ENCODE measurements at regions not wholly inside any gene's neighbourhood (a gene's known extent, or its start where the extent isn't known, plus 50 kb on each side); places are given as distances from the start of the nearest gene placed in this dataset.

GRCh38 chrX:10045327-10046000 is 78.3 kb downstream of the CLDN34 start:
- Histone ChIP-seq H3K4me3 (ENCODE audit: low read length) (no peak overlapping the region), H3K36me3 (ENCODE audit: control insufficient read depth in 2 of 3, insufficient read depth in 3 of 3, low read length in 3 of 3) (no peaks in the 10 kb centered on the region), H3K4me1 (ENCODE audit: control insufficient read depth in 2 of 2, insufficient read depth in 2 of 2, low read length in 2 of 2) (no peaks in the 10 kb centered on the region), H3K27ac (ENCODE audit: low read depth, low read length) (no peak overlapping the region), H3K27me3 (ENCODE audit: control insufficient read depth in 2 of 2, insufficient read depth in 2 of 2, low read length in 2 of 2) (no peaks in the 10 kb centered on the region), H3K9me3 (ENCODE audit: control insufficient read depth in 2 of 3, low read length in 3 of 3) (no peaks in the 10 kb centered on the region)
- Mint-ChIP-seq H3K36me3 (no peaks in the 10 kb centered on the region), H3K4me1 (peaks cover 0 to 5% (median 0%) of the 10 kb centered on the region in 7 donors), H3K4me3 (no peak overlapping the region), H3K9me3 (no peaks in the 10 kb centered on the region), H3K27me3 (no peaks in the 10 kb centered on the region), H3K27ac (no peak overlapping the region)
- DNase-seq = no peak
- intact Hi-C loops (cut with micrococcal nuclease) = no loop called here
- CTCF ChIA-PET = interaction anchor here (0.6 kb wide), 1 partner anchor 65 kb away, joined by 3 read pairs; no protein-coding TSS in a partner anchor
- no peak for ATAC-seq
- POLR2A ChIA-PET = no interaction called here

DNA sequence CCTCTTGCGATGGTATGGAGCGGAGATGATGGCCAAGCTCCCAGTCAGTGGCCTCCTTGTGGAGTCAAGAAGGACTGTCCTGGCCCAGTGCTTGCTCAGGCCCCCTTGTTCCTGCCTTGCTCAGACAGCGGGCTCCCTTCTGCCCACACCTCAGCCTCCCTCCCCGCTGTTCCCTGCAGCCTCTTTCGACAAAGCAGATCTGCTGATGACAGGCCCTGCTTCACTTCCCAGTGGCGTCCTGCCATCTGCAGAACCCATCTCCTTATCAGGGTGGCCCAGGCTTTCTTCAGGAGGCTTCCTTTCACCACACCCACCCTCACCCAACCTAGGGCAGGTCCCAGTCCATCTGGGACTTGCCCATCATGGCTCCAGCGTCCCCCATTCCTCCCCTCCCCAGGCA is 80.0 kb downstream of the CLDN34 start:
- H3K4me1 Mint-ChIP-seq = peaks cover 0 to 8% (median 0%) of the 10 kb centered on the region in 7 donors
- DNase-seq (no peak), ATAC-seq (no peak)
- H3K9me3 Mint-ChIP-seq = no peaks in the 10 kb centered on the region
- H3K27ac ChIP-seq (ENCODE audit: low read depth, low read length) = no peak overlapping the region
- H3K27me3 ChIP-seq (ENCODE audit: control insufficient read depth in 2 of 2, insufficient read depth in 2 of 2, low read length in 2 of 2) = no peaks in the 10 kb centered on the region
- H3K9me3 ChIP-seq (ENCODE audit: control insufficient read depth in 2 of 3, low read length in 3 of 3) = no peaks in the 10 kb centered on the region
- CTCF ChIA-PET = no interaction called here
- no peaks in the 10 kb centered on the region for H3K36me3 Mint-ChIP-seq
- no peaks in the 10 kb centered on the region for H3K27me3 Mint-ChIP-seq
- H3K4me3 ChIP-seq (ENCODE audit: low read length) = no peak overlapping the region
- no peak overlapping the region for H3K4me3 Mint-ChIP-seq
- H3K4me1 ChIP-seq (ENCODE audit: control insufficient read depth in 2 of 2, insufficient read depth in 2 of 2, low read length in 2 of 2) = no peaks in the 10 kb centered on the region
- POLR2A ChIA-PET = interaction anchor here (0.8 kb wide), 1 partner anchor 30 kb away, joined by 3 read pairs; no protein-coding TSS in a partner anchor
- H3K27ac Mint-ChIP-seq = no peak overlapping the region
- no peaks in the 10 kb centered on the region for H3K36me3 ChIP-seq (ENCODE audit: control insufficient read depth in 2 of 3, insufficient read depth in 3 of 3, low read length in 3 of 3)
- intact Hi-C loops (cut with micrococcal nuclease) = no loop called here

DNA sequence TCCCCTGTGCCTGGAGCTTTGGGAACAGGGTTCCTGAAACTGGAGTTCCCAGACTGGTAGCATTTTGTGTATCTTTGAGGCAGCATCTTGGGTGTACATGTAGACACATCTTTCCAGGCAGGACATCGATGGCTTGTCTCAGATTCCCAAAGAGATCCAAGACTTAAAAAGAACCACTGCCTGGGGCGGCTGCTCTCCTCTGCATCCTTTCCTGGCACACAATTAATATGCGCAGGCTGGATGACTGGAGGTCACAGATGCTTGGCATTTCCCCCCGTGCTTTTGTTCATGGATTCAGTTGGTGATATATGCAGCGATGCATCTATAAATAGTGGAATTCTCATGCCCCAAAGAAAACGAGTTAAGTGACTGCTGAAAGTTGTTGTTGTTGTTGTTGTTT is 80.5 kb downstream of the CLDN34 start:
- Mint-ChIP-seq H3K9me3 (no peaks in the 10 kb centered on the region), H3K4me1 (peaks cover 0 to 10% (median 0%) of the 10 kb centered on the region in 7 donors), H3K4me3 (no peak overlapping the region), H3K27ac (no peak overlapping the region), H3K36me3 (no peaks in the 10 kb centered on the region), H3K27me3 (no peaks in the 10 kb centered on the region)
- no peak for ATAC-seq
- Histone ChIP-seq H3K27ac (ENCODE audit: low read depth, low read length) (no peak overlapping the region), H3K27me3 (ENCODE audit: control insufficient read depth in 2 of 2, insufficient read depth in 2 of 2, low read length in 2 of 2) (no peaks in the 10 kb centered on the region), H3K9me3 (ENCODE audit: control insufficient read depth in 2 of 3, low read length in 3 of 3) (no peaks in the 10 kb centered on the region), H3K36me3 (ENCODE audit: control insufficient read depth in 2 of 3, insufficient read depth in 3 of 3, low read length in 3 of 3) (no peaks in the 10 kb centered on the region), H3K4me3 (ENCODE audit: low read length) (no peak overlapping the region), H3K4me1 (ENCODE audit: control insufficient read depth in 2 of 2, insufficient read depth in 2 of 2, low read length in 2 of 2) (no peaks in the 10 kb centered on the region)
- DNase-seq = no peak
- POLR2A ChIA-PET = no interaction called here
- CTCF ChIA-PET = no interaction called here
- intact Hi-C loops (cut with micrococcal nuclease) = no loop called here

- Histone ChIP-seq H3K36me3 (ENCODE audit: control insufficient read depth in 2 of 3, insufficient read depth in 3 of 3, low read length in 3 of 3) (no peaks in the 10 kb centered on the region), H3K9me3 (ENCODE audit: control insufficient read depth in 2 of 3, low read length in 3 of 3) (no peaks in the 10 kb centered on the region), H3K4me3 (ENCODE audit: low read length) (no peak overlapping the region), H3K27ac (ENCODE audit: low read depth, low read length) (no peak overlapping the region), H3K27me3 (ENCODE audit: control insufficient read depth in 2 of 2, insufficient read depth in 2 of 2, low read length in 2 of 2) (no peaks in the 10 kb centered on the region), H3K4me1 (ENCODE audit: control insufficient read depth in 2 of 2, insufficient read depth in 2 of 2, low read length in 2 of 2) (no peaks in the 10 kb centered on the region)
- POLR2A ChIA-PET = no interaction called here
- Mint-ChIP-seq H3K36me3 (no peaks in the 10 kb centered on the region), H3K4me3 (no peak overlapping the region), H3K27me3 (no peaks in the 10 kb centered on the region), H3K27ac (no peak overlapping the region), H3K9me3 (no peaks in the 10 kb centered on the region), H3K4me1 (peaks cover 0 to 14% (median 0%) of the 10 kb centered on the region in 7 donors)
- intact Hi-C loops (cut with micrococcal nuclease) = no loop called here
- ATAC-seq = no peak
- DNase-seq = no peak
- CTCF ChIA-PET = no interaction called here
Observed at GRCh38 chrX:10048076-10048475, 80.9 kb downstream of the CLDN34 start.

DNA sequence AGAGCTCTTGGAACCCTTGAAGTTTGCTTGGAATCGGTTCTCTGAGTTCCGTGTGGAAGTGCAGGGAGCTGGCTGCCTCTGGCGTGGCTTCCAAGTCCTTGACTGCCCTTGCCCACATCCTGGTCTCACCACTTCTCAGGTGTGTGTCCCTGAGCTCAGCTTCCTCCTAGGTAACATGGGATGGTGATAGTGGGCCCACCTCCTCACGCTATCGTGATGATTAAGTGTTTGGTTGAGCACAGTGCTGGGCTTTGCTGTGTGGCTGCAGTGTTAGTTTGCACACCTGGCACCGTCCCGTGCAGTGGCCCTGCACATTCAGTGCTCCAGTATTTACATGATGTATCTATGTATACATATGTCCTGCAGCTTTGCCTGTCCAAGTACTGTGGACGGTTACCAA is 81.5 kb downstream of the CLDN34 start:
- no peaks in the 10 kb centered on the region for H3K27me3 ChIP-seq (ENCODE audit: control insufficient read depth in 2 of 2, insufficient read depth in 2 of 2, low read length in 2 of 2)
- H3K9me3 ChIP-seq (ENCODE audit: control insufficient read depth in 2 of 3, low read length in 3 of 3) = no peaks in the 10 kb centered on the region
- no peak overlapping the region for H3K4me3 Mint-ChIP-seq
- ATAC-seq (no peak), DNase-seq (no peak)
- no peaks in the 10 kb centered on the region for H3K9me3 Mint-ChIP-seq
- no peak overlapping the region for H3K27ac Mint-ChIP-seq
- no peaks in the 10 kb centered on the region for H3K27me3 Mint-ChIP-seq
- no peak overlapping the region for H3K27ac ChIP-seq (ENCODE audit: low read depth, low read length)
- H3K36me3 ChIP-seq (ENCODE audit: control insufficient read depth in 2 of 3, insufficient read depth in 3 of 3, low read length in 3 of 3) = no peaks in the 10 kb centered on the region
- H3K4me1 ChIP-seq (ENCODE audit: control insufficient read depth in 2 of 2, insufficient read depth in 2 of 2, low read length in 2 of 2) = no peaks in the 10 kb centered on the region
- H3K4me3 ChIP-seq (ENCODE audit: low read length) = no peak overlapping the region
- H3K36me3 Mint-ChIP-seq = no peaks in the 10 kb centered on the region
- peaks cover 0 to 14% (median 0%) of the 10 kb centered on the region in 7 donors for H3K4me1 Mint-ChIP-seq
- ChIA-PET POLR2A (no interaction called here), CTCF (no interaction called here)
- intact Hi-C loops (cut with micrococcal nuclease) = no loop called here

DNA sequence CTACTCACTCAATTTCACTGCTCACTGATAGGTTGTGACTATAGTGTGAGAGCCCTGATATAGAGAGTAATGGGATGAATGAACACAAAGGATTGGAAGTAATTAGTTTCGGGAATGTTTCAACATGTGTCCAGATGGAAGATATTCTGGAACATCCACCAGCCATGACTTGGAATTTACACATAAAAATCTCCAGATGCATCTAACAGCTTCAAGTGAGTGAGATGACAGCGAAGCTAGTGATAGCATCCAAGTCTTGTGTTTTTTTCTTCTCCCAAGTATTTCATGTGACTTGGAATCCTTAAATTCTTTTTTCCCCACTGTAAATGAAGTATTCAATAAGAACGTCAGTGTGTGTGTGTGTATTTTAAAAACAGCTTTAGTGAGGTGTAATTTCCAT is 82.1 kb downstream of the CLDN34 start:
- Mint-ChIP-seq H3K27me3 (no peaks in the 10 kb centered on the region), H3K36me3 (no peaks in the 10 kb centered on the region), H3K4me3 (no peak overlapping the region), H3K9me3 (no peaks in the 10 kb centered on the region), H3K4me1 (peaks cover 0 to 14% (median 0%) of the 10 kb centered on the region in 7 donors), H3K27ac (no peak overlapping the region)
- ChIA-PET POLR2A (no interaction called here), CTCF (no interaction called here)
- DNase-seq = no peak
- Histone ChIP-seq H3K4me3 (ENCODE audit: low read length) (no peak overlapping the region), H3K36me3 (ENCODE audit: control insufficient read depth in 2 of 3, insufficient read depth in 3 of 3, low read length in 3 of 3) (no peaks in the 10 kb centered on the region), H3K9me3 (ENCODE audit: control insufficient read depth in 2 of 3, low read length in 3 of 3) (no peaks in the 10 kb centered on the region), H3K27ac (ENCODE audit: low read depth, low read length) (no peak overlapping the region), H3K4me1 (ENCODE audit: control insufficient read depth in 2 of 2, insufficient read depth in 2 of 2, low read length in 2 of 2) (no peaks in the 10 kb centered on the region), H3K27me3 (ENCODE audit: control insufficient read depth in 2 of 2, insufficient read depth in 2 of 2, low read length in 2 of 2) (no peaks in the 10 kb centered on the region)
- no peak for ATAC-seq
- intact Hi-C loops (cut with micrococcal nuclease) = no loop called here

GRCh38 chrX:10050481-10050880 is 83.3 kb downstream of the CLDN34 start:
- Histone ChIP-seq H3K9me3 (ENCODE audit: control insufficient read depth in 2 of 3, low read length in 3 of 3) (no peaks in the 10 kb centered on the region), H3K27me3 (ENCODE audit: control insufficient read depth in 2 of 2, insufficient read depth in 2 of 2, low read length in 2 of 2) (no peaks in the 10 kb centered on the region), H3K4me1 (ENCODE audit: control insufficient read depth in 2 of 2, insufficient read depth in 2 of 2, low read length in 2 of 2) (no peaks in the 10 kb centered on the region), H3K4me3 (ENCODE audit: low read length) (no peak overlapping the region), H3K36me3 (ENCODE audit: control insufficient read depth in 2 of 3, insufficient read depth in 3 of 3, low read length in 3 of 3) (no peaks in the 10 kb centered on the region), H3K27ac (ENCODE audit: low read depth, low read length) (no peak overlapping the region)
- Mint-ChIP-seq H3K4me1 (peaks cover 0 to 12% (median 0%) of the 10 kb centered on the region in 7 donors), H3K36me3 (peaks cover 0 to 3% (median 0%) of the 10 kb centered on the region in 5 donors), H3K4me3 (no peak overlapping the region), H3K9me3 (peaks cover 0 to 2% (median 0%) of the 10 kb centered on the region in 11 donors), H3K27me3 (no peaks in the 10 kb centered on the region), H3K27ac (peak overlapping the region in 2 of 9 donors; percentile 27 to 51)
- ChIA-PET CTCF (no interaction called here), POLR2A (no interaction called here)
- DNase-seq (no peak), ATAC-seq (no peak)
- intact Hi-C loops (cut with micrococcal nuclease) = no loop called here

Data from naive thymus-derived CD4-positive, alpha-beta T cell (primary cell).